BLaER1 (cell line): ENCODE measurements at regions not wholly inside any gene's neighbourhood (a gene's known extent, or its start where the extent isn't known, plus 50 kb on each side); places are given as distances from the start of the nearest gene placed in this dataset.

ENCODE experiments used
- H3K27ac ChIP-seq: shearing (Covaris generic); formaldehyde crosslinking; 2 replicates; pipeline ENCODE4 v1.8.1; 2022
- H3K27me3 ChIP-seq: shearing (Covaris generic); formaldehyde crosslinking; 2 replicates; pipeline ENCODE4 v1.8.1; 2022
- H3K36me3 ChIP-seq: shearing (Covaris generic); formaldehyde crosslinking; 2 replicates; pipeline ENCODE4 v1.8.1; 2022
- H3K4me1 ChIP-seq: shearing (Covaris generic); formaldehyde crosslinking; 2 replicates; pipeline ENCODE4 v1.8.1; 2022
- H3K4me2 ChIP-seq: shearing (Covaris generic); formaldehyde crosslinking; 2 replicates; pipeline ENCODE4 v1.8.1; 2022
- H3K4me3 ChIP-seq: shearing (Covaris generic); formaldehyde crosslinking; 2 replicates; pipeline ENCODE4 v1.8.1; 2022
- H3K9ac ChIP-seq: shearing (Covaris generic); formaldehyde crosslinking; 2 replicates; pipeline ENCODE4 v1.8.1; 2022
- H3K9me3 ChIP-seq: shearing (Covaris generic); formaldehyde crosslinking; 2 replicates; pipeline ENCODE4 v1.8.1; 2022
- H4K20me1 ChIP-seq: shearing (Covaris generic); formaldehyde crosslinking; 2 replicates; pipeline ENCODE4 v1.8.1; 2022
- Cebpa-rat ChIP-seq: shearing (Covaris generic); IDR thresholded peaks from 2 replicates; pipeline ENCODE4 v1.8.1; 2022

- Histone ChIP-seq H3K36me3 (no peaks in the 10 kb centered on the region), H3K27ac (no peak overlapping the region), H3K27me3 (no peaks in the 10 kb centered on the region), H3K4me1 (no peaks in the 10 kb centered on the region), H3K9ac (no peak overlapping the region), H4K20me1 (no peaks in the 10 kb centered on the region), H3K4me3 (no peak overlapping the region), H3K4me2 (no peak overlapping the region), H3K9me3 (no peaks in the 10 kb centered on the region)
- TF ChIP-seq Cebpa-rat, result no peak
Observed at GRCh38 chr4:84298023-84298718, 200.9 kb downstream of the NKX6-1 start.

- no peaks in the 10 kb centered on the region for H4K20me1 ChIP-seq
- H3K4me1 ChIP-seq, result no peaks in the 10 kb centered on the region
- no peak overlapping the region for H3K9ac ChIP-seq
- no peak overlapping the region for H3K27ac ChIP-seq
- TF ChIP-seq Cebpa-rat, result no peak
- H3K9me3 ChIP-seq, result no peaks in the 10 kb centered on the region
- no peak overlapping the region for H3K4me3 ChIP-seq
- no peaks in the 10 kb centered on the region for H3K36me3 ChIP-seq
- H3K27me3 ChIP-seq, result no peaks in the 10 kb centered on the region
- H3K4me2 ChIP-seq, result no peak overlapping the region
Observed at GRCh38 chr4:84291969-84292368, 207.1 kb downstream of the NKX6-1 start.

- H3K36me3 ChIP-seq, result no peaks in the 10 kb centered on the region
- TF ChIP-seq Cebpa-rat, result no peak
- no peaks in the 10 kb centered on the region for H3K9me3 ChIP-seq
- no peak overlapping the region for H3K27ac ChIP-seq
- no peaks in the 10 kb centered on the region for H3K4me1 ChIP-seq
- no peak overlapping the region for H3K9ac ChIP-seq
- H4K20me1 ChIP-seq, result no peaks in the 10 kb centered on the region
- no peaks in the 10 kb centered on the region for H3K27me3 ChIP-seq
- no peak overlapping the region for H3K4me3 ChIP-seq
- H3K4me2 ChIP-seq, result no peak overlapping the region
Observed at GRCh38 chr4:84286048-84286447, 213.0 kb downstream of the NKX6-1 start.

- Histone ChIP-seq H3K4me1 (no peaks in the 10 kb centered on the region), H3K4me3 (no peak overlapping the region), H3K27me3 (no peaks in the 10 kb centered on the region), H4K20me1 (no peaks in the 10 kb centered on the region), H3K9ac (no peak overlapping the region), H3K9me3 (no peaks in the 10 kb centered on the region), H3K36me3 (no peaks in the 10 kb centered on the region), H3K27ac (no peak overlapping the region), H3K4me2 (no peak overlapping the region)
- TF ChIP-seq Cebpa-rat, result no peak
Observed at GRCh38 chr4:84279678-84280077, 219.4 kb downstream of the NKX6-1 start.

- Histone ChIP-seq H3K4me1 (no peaks in the 10 kb centered on the region), H3K36me3 (no peaks in the 10 kb centered on the region), H3K4me2 (no peak overlapping the region), H3K9ac (no peak overlapping the region), H4K20me1 (no peaks in the 10 kb centered on the region), H3K27me3 (no peaks in the 10 kb centered on the region), H3K27ac (no peak overlapping the region), H3K4me3 (no peak overlapping the region), H3K9me3 (no peaks in the 10 kb centered on the region)
- TF ChIP-seq Cebpa-rat, result peak; percentile 67; the same call in 1 of the 2 replicates
Observed at GRCh38 chr4:84277923-84278322, 221.2 kb downstream of the NKX6-1 start.

GRCh38 chr4:84276752-84277151, 222.3 kb downstream of the NKX6-1 start:
- TF ChIP-seq Cebpa-rat, result no peak
- H3K27ac ChIP-seq, result no peak overlapping the region
- no peaks in the 10 kb centered on the region for H3K4me1 ChIP-seq
- H3K9ac ChIP-seq, result no peak overlapping the region
- H3K27me3 ChIP-seq, result no peaks in the 10 kb centered on the region
- H4K20me1 ChIP-seq, result no peaks in the 10 kb centered on the region
- no peaks in the 10 kb centered on the region for H3K36me3 ChIP-seq
- no peak overlapping the region for H3K4me2 ChIP-seq
- H3K4me3 ChIP-seq, result no peak overlapping the region
- H3K9me3 ChIP-seq, result no peaks in the 10 kb centered on the region

GRCh38 chr4:84269536-84270044, 229.5 kb downstream of the NKX6-1 start:
- TF ChIP-seq Cebpa-rat, result no peak
- Histone ChIP-seq H3K9ac (no peak overlapping the region), H3K27ac (no peak overlapping the region), H3K4me2 (no peak overlapping the region), H3K4me3 (no peak overlapping the region), H3K36me3 (no peaks in the 10 kb centered on the region), H4K20me1 (no peaks in the 10 kb centered on the region), H3K9me3 (no peaks in the 10 kb centered on the region), H3K4me1 (no peaks in the 10 kb centered on the region), H3K27me3 (no peaks in the 10 kb centered on the region)

GRCh38 chr4:84264652-84265051, 234.4 kb downstream of the NKX6-1 start:
- Histone ChIP-seq H3K27ac (no peak overlapping the region), H3K27me3 (no peaks in the 10 kb centered on the region), H3K4me1 (peaks cover 8% of the 10 kb centered on the region), H3K9me3 (peaks cover 16% of the 10 kb centered on the region), H3K4me2 (no peak overlapping the region), H3K9ac (no peak overlapping the region), H3K36me3 (no peaks in the 10 kb centered on the region), H4K20me1 (no peaks in the 10 kb centered on the region), H3K4me3 (no peak overlapping the region)
- TF ChIP-seq Cebpa-rat, result no peak

GRCh38 chr4:84263415-84263814, 235.7 kb downstream of the NKX6-1 start:
- H3K4me1 ChIP-seq, result peaks cover 13% of the 10 kb centered on the region
- H4K20me1 ChIP-seq, result no peaks in the 10 kb centered on the region
- H3K4me3 ChIP-seq, result no peak overlapping the region
- H3K9ac ChIP-seq, result no peak overlapping the region
- peaks cover 24% of the 10 kb centered on the region for H3K9me3 ChIP-seq
- peak overlapping the region; percentile 8; the same call in 1 of the 2 replicates for H3K4me2 ChIP-seq
- no peaks in the 10 kb centered on the region for H3K27me3 ChIP-seq
- no peak overlapping the region for H3K27ac ChIP-seq
- no peaks in the 10 kb centered on the region for H3K36me3 ChIP-seq
- TF ChIP-seq Cebpa-rat, result no peak

- Histone ChIP-seq H3K27ac (no peak overlapping the region), H3K4me3 (no peak overlapping the region), H4K20me1 (no peaks in the 10 kb centered on the region), H3K27me3 (no peaks in the 10 kb centered on the region), H3K4me2 (no peak overlapping the region), H3K9me3 (peaks cover 24% of the 10 kb centered on the region), H3K9ac (no peak overlapping the region), H3K4me1 (peaks cover 13% of the 10 kb centered on the region), H3K36me3 (no peaks in the 10 kb centered on the region)
- no peak for TF ChIP-seq Cebpa-rat
Observed at GRCh38 chr4:84260495-84260894, 238.6 kb downstream of the NKX6-1 start.
